ENCODE measurements at regions not wholly inside any gene's neighbourhood (a gene's known extent, or its start where the extent isn't known, plus 50 kb on each side); places are given as distances from the start of the nearest gene placed in this dataset.

DNA sequence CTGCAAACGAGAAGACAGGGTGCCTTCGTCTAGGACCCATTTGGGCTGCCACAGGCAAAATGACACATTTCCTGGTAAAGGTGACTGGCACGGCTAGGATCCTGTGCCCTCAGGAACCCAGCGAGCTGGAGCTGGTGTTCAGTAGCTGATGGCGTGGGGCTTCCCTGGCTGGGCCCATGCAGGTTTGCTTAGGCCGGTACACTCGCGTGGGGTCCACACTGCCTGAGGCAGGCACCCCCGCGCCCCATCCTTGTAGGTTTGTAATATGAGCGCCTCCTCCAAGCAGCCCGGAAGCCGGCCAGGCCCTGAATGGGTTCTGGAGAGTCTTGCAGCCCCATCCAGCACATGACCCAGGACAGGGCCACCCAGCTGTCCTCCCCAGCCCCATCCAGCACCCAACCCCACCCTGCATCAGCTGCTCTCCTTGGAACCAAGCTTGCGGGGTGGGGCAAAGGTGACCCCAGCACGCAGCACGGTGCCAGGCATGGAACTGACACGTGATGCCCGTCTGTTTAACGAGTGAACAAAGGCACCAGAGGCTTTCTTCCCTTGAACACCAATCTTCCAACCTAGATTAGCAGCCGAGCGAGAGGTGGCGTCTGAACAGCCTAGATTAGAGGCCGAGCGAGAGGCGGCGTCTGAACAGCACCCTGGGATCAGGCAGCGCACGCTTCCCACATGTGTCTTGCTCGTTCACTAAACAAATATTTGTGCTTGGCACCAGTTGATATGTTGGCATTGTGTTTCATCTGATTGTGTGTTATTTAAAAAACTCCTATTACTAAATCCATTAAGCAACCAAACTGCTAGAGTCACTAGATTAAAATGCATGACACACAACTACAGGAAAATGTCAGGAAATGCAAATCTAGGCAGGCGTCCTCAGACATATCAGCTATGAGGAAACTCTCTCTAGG is 112.1 kb downstream of the DLL1 start:
- TF ChIP-seq, protein P1, sequence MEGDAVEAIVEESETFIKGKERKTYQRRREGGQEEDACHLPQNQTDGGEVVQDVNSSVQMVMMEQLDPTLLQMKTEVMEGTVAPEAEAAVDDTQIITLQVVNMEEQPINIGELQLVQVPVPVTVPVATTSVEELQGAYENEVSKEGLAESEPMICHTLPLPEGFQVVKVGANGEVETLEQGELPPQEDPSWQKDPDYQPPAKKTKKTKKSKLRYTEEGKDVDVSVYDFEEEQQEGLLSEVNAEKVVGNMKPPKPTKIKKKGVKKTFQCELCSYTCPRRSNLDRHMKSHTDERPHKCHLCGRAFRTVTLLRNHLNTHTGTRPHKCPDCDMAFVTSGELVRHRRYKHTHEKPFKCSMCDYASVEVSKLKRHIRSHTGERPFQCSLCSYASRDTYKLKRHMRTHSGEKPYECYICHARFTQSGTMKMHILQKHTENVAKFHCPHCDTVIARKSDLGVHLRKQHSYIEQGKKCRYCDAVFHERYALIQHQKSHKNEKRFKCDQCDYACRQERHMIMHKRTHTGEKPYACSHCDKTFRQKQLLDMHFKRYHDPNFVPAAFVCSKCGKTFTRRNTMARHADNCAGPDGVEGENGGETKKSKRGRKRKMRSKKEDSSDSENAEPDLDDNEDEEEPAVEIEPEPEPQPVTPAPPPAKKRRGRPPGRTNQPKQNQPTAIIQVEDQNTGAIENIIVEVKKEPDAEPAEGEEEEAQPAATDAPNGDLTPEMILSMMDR (IDR thresholded peaks at IDR 0.05), result no peak
- TF ChIP-seq EP300 (IDR thresholded peaks at IDR 0.05), result no peak
